Pancreas (tissue), 10 donors: ENCODE measurements at regions not wholly inside any gene's neighbourhood (a gene's known extent, or its start where the extent isn't known, plus 50 kb on each side); places are given as distances from the start of the nearest gene placed in this dataset.

Source experiments
- ATAC-seq, 4 donors: fragments of 200-7000 bp; cut with Tn5 transposase; one replicate each; pipeline versions ENCODE4 v1.8.0 to v1.9.1; 2020; ENCODE audit warnings: mild to moderate bottlenecking in 4 of 4, moderate library complexity in 4 of 4
- DNase-seq, 6 donors: peaks; one replicate each; pipeline ENCODE4 v3.0.0-alpha.2; 2020
- FAIRE-seq: peaks from 2 replicates; lab custom pipeline; 2012; peaks lifted over from hg19 to GRCh38; lab: Jason Lieb, UNC
- H3K27ac ChIP-seq, 4 donors: fragments of 200-600 bp; sonication (generic); 1 replicate in 3 of 4; 2 replicates in 1 of 4; pipeline versions ENCODE4 v1.5.0 to v1.8.0; 2020
- H3K27me3 ChIP-seq, 4 donors: fragments of 200-600 bp; one replicate each; pipeline ENCODE4 v1.8.0; 2021
- H3K36me3 ChIP-seq, 3 donors: fragments of 200-600 bp; sonication (generic) in 1 of 3; one replicate each; pipeline versions ENCODE4 v1.5.0 to v1.8.0; 2020 to 2021
- H3K4me1 ChIP-seq, 3 donors: fragments of 200-600 bp; one replicate each; pipeline ENCODE4 v1.8.0; 2021
- H3K4me3 ChIP-seq, 4 donors: fragments of 200-600 bp; sonication (generic) in 2 of 4; one replicate each; pipeline versions ENCODE4 v1.5.0 to v1.8.0; 2020 to 2021
- H3K9me3 ChIP-seq, 4 donors: fragments of 200-600 bp; one replicate each; pipeline ENCODE4 v1.8.0; 2021
- CTCF ChIP-seq, 4 donors: fragments of 200-600 bp; sonication (generic) in 3 of 4; IDR thresholded peaks; one replicate each; pipeline versions ENCODE4 v1.5.0 to v1.8.0; 2021; ENCODE audit warnings: antibody characterized with exemption in 4 of 4
- WGBS, 2 donors: extraction: QIAGEN DNeasy Blood & Tissue Kit; methylation state at CpG; one replicate each; pipeline ENCODE4 v1.1.7; 2013; 5-methylcytosine and 5-hydroxymethylcytosine counted together
- intact Hi-C, 3 donors: fragments of 100-400 bp; cut with DNase I; formaldehyde crosslinking; loops; one replicate each; pipeline versions ENCODE4 v1.11.1 to v1.14.2; 2022
- donor health status: healthy with polysubstance abuse.
- donor health status: DM: no; HTN: no; CAD: no; lungs with moderate emphysema.
- donor health status: DM: no; HTN: no; CAD: no.
- donor health status: control.
- donor health status: control.
- donor health status: Bipolar disorder and iron deficiency.
- donor health status: DM: yes; HTN: yes; CAD: no.
- donor health status: DM: no; HTN: no; CAD: no.
- donor health status: DM: no; HTN: no; CAD: no.
- donor health status: DM: yes; HTN: yes; CAD: no.

GRCh38 chr5:27311544-27311943, 273.2 kb upstream of the CDH9 start:
- FAIRE-seq = no peak
- intact Hi-C loops = no loop called here
- Histone ChIP-seq H3K27ac (no peak overlapping the region), H3K4me1 (no peaks in the 10 kb centered on the region), H3K36me3 (no peaks in the 10 kb centered on the region), H3K4me3 (no peak overlapping the region), H3K9me3 (no peaks in the 10 kb centered on the region), H3K27me3 (no peaks in the 10 kb centered on the region)
- WGBS, 2 donors = 31 to 40% methylated on average over 1 of the region's 1 CpG
- no peak for ATAC-seq
- TF ChIP-seq CTCF (IDR thresholded peaks at IDR 0.05) = no peak
- DNase-seq = no peak

GRCh38 chr5:27308153-27308552, 269.8 kb upstream of the CDH9 start:
- DNase-seq (no peak), FAIRE-seq (no peak), ATAC-seq (no peak)
- Histone ChIP-seq H3K27ac (no peak overlapping the region), H3K27me3 (no peaks in the 10 kb centered on the region), H3K9me3 (no peaks in the 10 kb centered on the region), H3K36me3 (no peaks in the 10 kb centered on the region), H3K4me1 (no peaks in the 10 kb centered on the region), H3K4me3 (no peak overlapping the region)
- intact Hi-C loops = no loop called here
- no peak for TF ChIP-seq CTCF (IDR thresholded peaks at IDR 0.05)
- WGBS, 2 donors = 69 to 77% methylated on average over 4 of the region's 4 CpGs

- FAIRE-seq = no peak
- no peak for TF ChIP-seq CTCF (IDR thresholded peaks at IDR 0.05)
- H3K36me3 ChIP-seq = no peaks in the 10 kb centered on the region
Measured at GRCh38 chr5:27290172-27290571, 251.8 kb upstream of the CDH9 start.

GRCh38 chr5:27276119-27276518, 237.7 kb upstream of the CDH9 start:
- no peak for TF ChIP-seq CTCF (IDR thresholded peaks at IDR 0.05)
- Histone ChIP-seq H3K27me3 (no peaks in the 10 kb centered on the region), H3K9me3 (no peaks in the 10 kb centered on the region), H3K27ac (no peak overlapping the region), H3K4me1 (no peaks in the 10 kb centered on the region), H3K36me3 (no peaks in the 10 kb centered on the region), H3K4me3 (no peak overlapping the region)
- FAIRE-seq = no peak
- DNase-seq = no peak
- intact Hi-C loops = no loop called here
- 56 to 65% methylated on average over 4 of the region's 4 CpGs for WGBS, 2 donors
- ATAC-seq = no peak

More at GRCh38 chr5:27290172-27290571, 251.8 kb upstream of the CDH9 start:
- H3K4me3 ChIP-seq = no peak overlapping the region
- no peak for DNase-seq
- ATAC-seq = no peak
- H3K27me3 ChIP-seq = no peaks in the 10 kb centered on the region
- WGBS, 2 donors = 56 to 80% methylated on average over 1 of the region's 1 CpG
- intact Hi-C loops = no loop called here
- H3K4me1 ChIP-seq = no peaks in the 10 kb centered on the region
- H3K9me3 ChIP-seq = no peaks in the 10 kb centered on the region
- H3K27ac ChIP-seq = no peak overlapping the region

GRCh38 chr5:27275345-27275744, 237.0 kb upstream of the CDH9 start:
- Histone ChIP-seq H3K4me3 (no peak overlapping the region), H3K36me3 (no peaks in the 10 kb centered on the region), H3K4me1 (no peaks in the 10 kb centered on the region), H3K27me3 (no peaks in the 10 kb centered on the region), H3K9me3 (no peaks in the 10 kb centered on the region), H3K27ac (no peak overlapping the region)
- 52 to 59% methylated on average over 3 of the region's 3 CpGs for WGBS, 2 donors
- TF ChIP-seq CTCF (IDR thresholded peaks at IDR 0.05) = no peak
- intact Hi-C loops = no loop called here
- no peak for ATAC-seq
- no peak for DNase-seq
- no peak for FAIRE-seq
